Aorta (tissue), 5 donors: ENCODE measurements at regions not wholly inside any gene's neighbourhood (a gene's known extent, or its start where the extent isn't known, plus 50 kb on each side); places are given as distances from the start of the nearest gene placed in this dataset.

Experiments used
- ATAC-seq: fragments of 200-7000 bp; cut with Tn5 transposase; one replicate; pipeline ENCODE4 v1.9.1; 2022; ENCODE audit warnings: moderate library complexity; ENCODE audit not compliant: low FRiP score
- DNase-seq, 2 donors: peaks; one replicate each; pipeline ENCODE4 v3.0.0-alpha.2; 2020
- H3K27ac ChIP-seq, 2 donors: one replicate each; pipeline ENCODE4 v1.5.1; 2013; ENCODE audit warnings: low read length in 2 of 2, mild to moderate bottlenecking in 2 of 2, moderate library complexity in 2 of 2, control low read depth in 1 of 2, inconsistent platforms in 1 of 2, low read depth in 1 of 2
- H3K27me3 ChIP-seq, 2 donors: one replicate each; pipeline ENCODE4 v1.6.1; 2013; ENCODE audit warnings: control low read depth in 1 of 2, low read length in 1 of 2, mild to moderate bottlenecking in 1 of 2, moderate library complexity in 1 of 2; ENCODE audit not compliant: insufficient read depth in 2 of 2, control insufficient read depth in 1 of 2
- H3K36me3 ChIP-seq, 2 donors: one replicate each; pipeline ENCODE4 v1.6.1; 2013; ENCODE audit warnings: control low read depth in 1 of 2, low read length in 1 of 2, mild to moderate bottlenecking in 1 of 2; ENCODE audit not compliant: insufficient read depth in 2 of 2, control insufficient read depth in 1 of 2
- H3K4me1 ChIP-seq, 2 donors: one replicate each; pipeline ENCODE4 v1.6.1; 2013; ENCODE audit warnings: low read length in 2 of 2, control low read depth in 1 of 2, mild to moderate bottlenecking in 1 of 2, moderate library complexity in 1 of 2; ENCODE audit not compliant: insufficient read depth in 2 of 2, control insufficient read depth in 1 of 2
- H3K4me3 ChIP-seq, 2 donors: one replicate each; pipeline ENCODE4 v1.5.1; 2013; ENCODE audit warnings: low read length in 2 of 2, control low read depth in 1 of 2, mild to moderate bottlenecking in 1 of 2
- H3K9me3 ChIP-seq: one replicate; pipeline ENCODE4 v1.6.1; 2013; ENCODE audit warnings: mild to moderate bottlenecking, low read length; ENCODE audit not compliant: control insufficient read depth
- WGBS, 2 donors: extraction: QIAGEN DNeasy Blood & Tissue Kit; methylation state at CpG; one replicate each; pipeline ENCODE4 v1.1.7; 2013; 5-methylcytosine and 5-hydroxymethylcytosine counted together
- intact Hi-C, 2 donors: fragments of 100-400 bp; cut with DNase I; formaldehyde crosslinking; loops; one replicate each; pipeline versions ENCODE4 v1.14.2 to v1.15.0; 2022
- donor health status: healthy with polysubstance abuse.
- donor health status: Bipolar disorder and iron deficiency.
- donor health status: DM: no; HTN: no; CAD: no.
- donor health status: DM: no; HTN: no; CAD: no.
- donor health status: DM: yes; HTN: yes; CAD: no.

DNA sequence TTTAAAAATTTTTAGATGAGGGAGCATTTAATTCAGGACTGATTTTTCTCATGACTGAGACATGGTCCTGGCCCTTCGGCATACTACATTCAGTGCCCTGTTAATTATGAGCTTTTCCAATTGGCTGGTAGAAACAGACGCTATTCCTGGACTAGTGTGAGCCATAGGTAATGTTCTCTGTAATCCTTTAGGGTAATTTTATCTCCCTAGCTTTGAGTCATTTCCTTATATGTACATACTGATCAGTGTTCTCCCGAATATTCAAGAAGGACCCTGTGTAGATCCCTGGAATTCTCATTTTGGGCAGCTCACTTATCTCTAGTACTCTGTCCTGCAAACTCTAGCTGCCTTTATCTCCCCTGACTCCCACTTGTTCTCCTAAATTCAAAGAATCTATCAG lies 92.6 kb upstream of the NPY start:
- ATAC-seq, result no peak

DNA sequence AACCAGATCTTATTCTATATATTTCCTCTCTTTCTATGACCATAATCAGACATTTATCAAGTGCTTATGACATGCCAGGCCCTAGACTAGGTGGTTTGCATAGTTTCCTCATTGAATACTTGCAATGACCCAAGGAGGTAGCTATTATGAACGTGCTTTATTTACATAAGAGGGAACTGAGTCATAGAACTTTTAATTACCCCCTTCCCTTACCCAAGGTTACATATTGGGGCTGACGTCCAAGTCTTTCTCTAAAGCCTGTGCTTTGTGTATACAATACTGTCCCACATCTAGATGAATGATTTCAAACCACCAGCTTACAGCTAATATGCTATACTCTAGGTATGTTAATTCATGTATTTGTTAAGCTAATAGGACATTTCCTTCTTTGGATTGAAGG lies 91.9 kb upstream of the NPY start:
- H3K27ac ChIP-seq, result no peak overlapping the region
- no peak for ATAC-seq
- 12 to 18% methylated on average over 2 of the region's 2 CpGs for WGBS, 2 donors
- intact Hi-C loops, result no loop called here
- no peak for DNase-seq
- no peaks in the 10 kb centered on the region for H3K4me1 ChIP-seq
- no peaks in the 10 kb centered on the region for H3K36me3 ChIP-seq
- H3K27me3 ChIP-seq, result no peaks in the 10 kb centered on the region
- no peak overlapping the region for H3K4me3 ChIP-seq
- no peaks in the 10 kb centered on the region for H3K9me3 ChIP-seq

More for the DNA sequence above, 92.6 kb upstream of the NPY start:
- Histone ChIP-seq H3K36me3 (no peaks in the 10 kb centered on the region), H3K27me3 (no peaks in the 10 kb centered on the region), H3K9me3 (no peaks in the 10 kb centered on the region), H3K27ac (no peak overlapping the region), H3K4me1 (no peaks in the 10 kb centered on the region), H3K4me3 (no peak overlapping the region)
- WGBS, 2 donors, result 59 to 62% methylated on average over 3 of the region's 3 CpGs
- DNase-seq, result no peak
- intact Hi-C loops, result no loop called here

DNA sequence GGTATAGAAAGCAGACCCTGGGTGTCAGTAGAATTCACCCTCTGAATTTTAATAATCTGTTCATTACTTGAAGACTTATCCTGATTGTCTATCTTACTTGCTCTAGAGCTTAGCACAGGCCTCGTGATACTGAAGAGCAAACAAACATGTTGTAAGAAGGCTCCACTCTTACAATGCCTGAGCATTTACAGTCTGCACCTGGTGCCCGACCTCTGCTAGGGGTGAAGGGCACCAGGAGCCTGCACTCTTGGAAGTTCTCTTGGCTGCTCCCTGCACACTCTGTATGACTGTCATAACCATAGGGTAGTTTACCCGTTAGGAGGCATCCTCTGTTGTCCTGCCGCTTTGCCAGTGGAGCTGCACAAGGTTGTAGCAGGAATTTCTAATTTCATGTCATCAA lies 91.3 kb upstream of the NPY start:
- intact Hi-C loops, result no loop called here
- H3K4me1 ChIP-seq, result no peaks in the 10 kb centered on the region
- H3K9me3 ChIP-seq, result no peaks in the 10 kb centered on the region
- no peaks in the 10 kb centered on the region for H3K27me3 ChIP-seq
- H3K4me3 ChIP-seq, result no peak overlapping the region
- WGBS, 2 donors, result 66 to 78% methylated on average over 4 of the region's 4 CpGs
- no peaks in the 10 kb centered on the region for H3K36me3 ChIP-seq
- DNase-seq, result no peak
- H3K27ac ChIP-seq, result no peak overlapping the region
- no peak for ATAC-seq

DNA sequence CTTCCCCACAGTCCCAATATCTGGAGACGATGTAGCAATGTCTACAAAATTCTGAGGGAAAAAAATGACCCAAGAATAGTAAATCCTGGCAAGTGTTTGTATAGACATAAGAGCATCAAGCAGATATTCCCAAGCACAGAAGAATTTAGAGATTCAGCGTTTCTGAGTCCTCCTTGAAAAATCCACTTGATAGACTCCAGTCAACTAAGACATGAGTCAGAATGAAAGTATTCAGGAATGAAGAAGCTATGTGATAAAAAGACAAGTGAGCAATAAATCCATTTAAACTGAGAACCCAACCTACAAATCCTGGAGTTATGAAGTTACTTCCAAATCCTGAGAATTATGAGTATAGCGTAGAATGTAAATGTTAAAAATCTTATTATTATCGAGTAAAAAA lies 86.1 kb upstream of the NPY start:
- intact Hi-C loops, result no loop called here
- no peaks in the 10 kb centered on the region for H3K36me3 ChIP-seq
- WGBS, 2 donors, result 48 to 54% methylated on average over 4 of the region's 4 CpGs
- ATAC-seq (no peak), DNase-seq (no peak)
- no peaks in the 10 kb centered on the region for H3K4me1 ChIP-seq
- H3K4me3 ChIP-seq, result no peak overlapping the region
- H3K27me3 ChIP-seq, result no peaks in the 10 kb centered on the region
- H3K9me3 ChIP-seq, result no peaks in the 10 kb centered on the region
- H3K27ac ChIP-seq, result no peak overlapping the region

DNA sequence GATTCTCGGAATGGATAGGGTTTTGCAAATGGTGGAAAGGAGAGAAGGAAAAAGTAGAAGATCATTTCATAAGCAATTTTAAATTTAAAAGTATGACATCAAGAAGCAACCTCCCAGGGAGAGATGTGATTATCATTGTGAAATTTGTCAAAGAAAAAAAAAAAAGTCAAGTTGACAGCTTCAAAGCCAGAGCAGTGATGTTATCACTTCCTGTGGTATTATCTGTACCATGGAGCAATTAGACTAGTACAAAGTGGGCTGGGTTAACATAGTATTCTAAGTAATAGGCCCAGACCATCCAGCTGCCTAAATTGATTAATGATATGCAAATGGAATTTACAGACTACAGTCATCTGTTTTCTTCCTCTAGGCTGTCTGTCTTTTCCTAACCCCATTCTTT lies 84.0 kb upstream of the NPY start:
- no peaks in the 10 kb centered on the region for H3K27me3 ChIP-seq
- ATAC-seq, result no peak
- intact Hi-C loops, result no loop called here
- WGBS, 2 donors, result 91 to 97% methylated on average over 1 of the region's 1 CpG
- H3K27ac ChIP-seq, result no peak overlapping the region
- H3K36me3 ChIP-seq, result no peaks in the 10 kb centered on the region
- H3K9me3 ChIP-seq, result no peaks in the 10 kb centered on the region
- H3K4me3 ChIP-seq, result no peak overlapping the region
- no peak for DNase-seq
- H3K4me1 ChIP-seq, result no peaks in the 10 kb centered on the region

DNA sequence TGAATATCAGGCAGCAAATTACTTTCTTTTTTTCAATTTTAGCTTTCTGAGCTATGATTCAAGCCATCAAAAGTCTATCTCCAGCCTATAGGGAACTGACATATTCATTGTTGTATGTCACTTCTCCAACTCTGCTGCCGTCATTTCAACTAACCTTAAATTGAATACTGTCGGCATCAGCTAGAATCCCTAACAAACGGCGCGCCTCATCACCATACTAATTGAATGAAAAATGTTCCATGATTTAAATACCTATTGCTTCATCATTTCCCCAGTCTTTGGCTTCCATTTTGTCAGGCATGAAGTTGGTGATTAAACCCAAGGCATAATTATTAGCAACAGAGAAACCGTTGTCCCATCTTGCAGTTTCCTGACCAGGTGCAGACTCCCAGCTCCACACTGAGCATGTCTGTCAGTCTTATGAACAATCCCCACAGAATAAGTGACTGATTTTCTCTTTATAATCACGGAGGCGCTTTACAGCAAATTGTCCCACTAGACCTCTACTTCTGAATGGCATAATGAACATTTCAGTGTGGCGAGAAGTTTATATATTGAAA lies 83.5 kb upstream of the NPY start:
- Histone ChIP-seq H3K4me1 (no peaks in the 10 kb centered on the region), H3K27ac (no peak overlapping the region), H3K36me3 (no peaks in the 10 kb centered on the region), H3K27me3 (no peaks in the 10 kb centered on the region), H3K9me3 (no peaks in the 10 kb centered on the region), H3K4me3 (no peak overlapping the region)
- no peak for DNase-seq
- ATAC-seq, result no peak
- intact Hi-C loops, result no loop called here
- WGBS, 2 donors, result 83 to 88% methylated on average over 9 of the region's 9 CpGs

DNA sequence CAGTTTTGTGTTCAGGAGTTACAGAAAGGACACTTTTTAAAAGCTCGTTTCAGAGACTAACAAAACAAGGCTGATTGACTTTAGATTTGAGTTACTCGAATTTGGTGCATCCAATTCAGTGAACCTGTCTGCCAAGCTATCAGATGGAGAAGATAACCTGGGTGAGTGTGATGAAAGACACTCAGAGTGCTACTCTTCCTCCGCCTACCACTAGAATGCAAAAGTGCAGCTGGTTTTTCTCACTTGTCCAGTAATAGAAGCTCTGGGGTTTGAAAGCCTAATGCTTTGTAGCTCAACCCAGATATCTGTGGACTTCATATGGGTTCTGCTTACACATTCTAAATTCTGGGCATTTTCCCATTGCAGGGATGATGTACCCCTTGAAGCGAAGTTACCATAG lies 82.8 kb upstream of the NPY start:
- no peaks in the 10 kb centered on the region for H3K27me3 ChIP-seq
- ATAC-seq (no peak), DNase-seq (no peak)
- intact Hi-C loops, result no loop called here
- H3K4me1 ChIP-seq, result no peaks in the 10 kb centered on the region
- H3K9me3 ChIP-seq, result no peaks in the 10 kb centered on the region
- 59 to 62% methylated on average over 4 of the region's 4 CpGs for WGBS, 2 donors
- no peak overlapping the region for H3K4me3 ChIP-seq
- no peak overlapping the region for H3K27ac ChIP-seq
- no peaks in the 10 kb centered on the region for H3K36me3 ChIP-seq

DNA sequence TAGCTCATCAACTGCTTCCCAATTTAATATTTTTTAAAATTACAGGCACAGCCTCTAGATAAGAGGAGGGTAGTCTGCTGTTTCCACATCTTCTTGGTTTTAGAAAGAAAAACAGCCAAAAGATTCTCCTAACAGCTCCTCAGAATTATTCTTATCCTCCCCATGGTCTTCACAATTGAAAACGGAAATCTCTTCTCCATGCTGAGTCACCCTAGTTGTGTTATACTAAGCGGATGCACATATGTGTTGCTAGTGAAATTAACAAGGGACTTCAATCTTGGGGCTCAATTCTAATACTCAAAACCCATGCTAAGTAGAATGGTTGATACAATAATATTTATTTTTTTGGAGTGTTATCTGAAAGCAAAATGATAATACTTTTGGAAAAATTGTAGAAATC lies 71.9 kb upstream of the NPY start:
- no peak for ATAC-seq
- intact Hi-C loops, result no loop called here
- WGBS, 2 donors, result 87 to 89% methylated on average over 2 of the region's 2 CpGs

DNA sequence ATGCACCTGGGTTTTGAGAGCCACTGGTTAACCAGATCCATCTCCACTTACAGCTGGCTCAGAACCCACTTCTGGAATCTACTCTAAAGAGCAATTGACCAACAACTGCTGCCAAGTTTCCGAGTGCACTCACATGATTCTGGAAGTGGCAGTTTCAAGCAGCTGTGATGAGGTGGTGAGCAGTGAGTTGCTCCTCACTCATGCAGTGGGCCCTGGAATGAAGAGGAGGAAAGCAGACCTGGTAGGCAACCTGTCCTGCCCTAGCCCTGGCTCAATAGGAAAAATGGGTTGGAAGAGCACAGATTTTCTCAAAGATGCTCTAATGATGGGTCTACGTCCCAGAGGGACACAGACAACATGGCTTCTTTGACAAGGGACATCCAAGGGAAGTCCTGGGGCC lies 70.7 kb upstream of the NPY start:
- Histone ChIP-seq H3K4me1 (no peaks in the 10 kb centered on the region), H3K4me3 (no peak overlapping the region), H3K36me3 (no peaks in the 10 kb centered on the region), H3K9me3 (no peaks in the 10 kb centered on the region), H3K27ac (no peak overlapping the region), H3K27me3 (peaks cover 0 to 2% of the 10 kb centered on the region in 2 donors)
- ATAC-seq, result no peak
- intact Hi-C loops, result no loop called here
- WGBS, 2 donors, result 47 to 56% methylated on average over 2 of the region's 2 CpGs
- no peak for DNase-seq

More for the DNA sequence above, 71.9 kb upstream of the NPY start:
- no peaks in the 10 kb centered on the region for H3K9me3 ChIP-seq
- H3K4me3 ChIP-seq, result no peak overlapping the region
- no peaks in the 10 kb centered on the region for H3K36me3 ChIP-seq
- DNase-seq, result no peak
- no peaks in the 10 kb centered on the region for H3K4me1 ChIP-seq
- H3K27me3 ChIP-seq, result peaks cover 0 to 2% of the 10 kb centered on the region in 2 donors
- no peak overlapping the region for H3K27ac ChIP-seq
